ENCODE measurements at regions not wholly inside any gene's neighbourhood (a gene's known extent, or its start where the extent isn't known, plus 50 kb on each side); places are given as distances from the start of the nearest gene placed in this dataset.

GRCh38 chr9:99713838-99714306 lies 107.8 kb upstream of the NR4A3 start:
- DNase-seq (ENCODE audit: low spot score) = no peak

GRCh38 chr9:99718631-99719030 lies 103.1 kb upstream of the NR4A3 start:
- no peak for DNase-seq (ENCODE audit: low spot score)

GRCh38 chr9:99720455-99721050 lies 101.1 kb upstream of the NR4A3 start:
- DNase-seq (ENCODE audit: low spot score) = no peak

GRCh38 chr9:99721898-99722297 lies 99.8 kb upstream of the NR4A3 start:
- no peak for DNase-seq (ENCODE audit: low spot score)

GRCh38 chr9:99722877-99723276 lies 98.8 kb upstream of the NR4A3 start:
- no peak for DNase-seq (ENCODE audit: low spot score)

GRCh38 chr9:99724640-99725039 lies 97.0 kb upstream of the NR4A3 start:
- no peak for DNase-seq (ENCODE audit: low spot score)

GRCh38 chr9:99725852-99726251 lies 95.8 kb upstream of the NR4A3 start:
- DNase-seq (ENCODE audit: low spot score) = no peak

GRCh38 chr9:99726758-99727157 lies 94.9 kb upstream of the NR4A3 start:
- no peak for DNase-seq (ENCODE audit: low spot score)

- DNase-seq (ENCODE audit: low spot score) = no peak
Measured at GRCh38 chr9:99730062-99730461, 91.6 kb upstream of the NR4A3 start.

GRCh38 chr9:99731950-99732349 lies 89.7 kb upstream of the NR4A3 start:
- no peak for DNase-seq (ENCODE audit: low spot score)

GRCh38 chr9:99732715-99733114 lies 89.0 kb upstream of the NR4A3 start:
- DNase-seq (ENCODE audit: low spot score) = no peak

- no peak for DNase-seq (ENCODE audit: low spot score)
Measured at GRCh38 chr9:99735041-99735440, 86.6 kb upstream of the NR4A3 start.

- DNase-seq (ENCODE audit: low spot score) = no peak
Measured at GRCh38 chr9:99736291-99736690, 85.4 kb upstream of the NR4A3 start.

- DNase-seq (ENCODE audit: low spot score) = no peak
Measured at GRCh38 chr9:99737649-99738048, 84.0 kb upstream of the NR4A3 start.

- DNase-seq (ENCODE audit: low spot score) = no peak
Measured at GRCh38 chr9:99743006-99743405, 78.7 kb upstream of the NR4A3 start.

GRCh38 chr9:99743455-99743854 lies 78.2 kb upstream of the NR4A3 start:
- DNase-seq (ENCODE audit: low spot score) = no peak

- DNase-seq (ENCODE audit: low spot score) = no peak
Measured at GRCh38 chr9:99744132-99744531, 77.6 kb upstream of the NR4A3 start.

- DNase-seq (ENCODE audit: low spot score) = no peak
Measured at GRCh38 chr9:99745085-99745484, 76.6 kb upstream of the NR4A3 start.

GRCh38 chr9:99746406-99746805 lies 75.3 kb upstream of the NR4A3 start:
- no peak for DNase-seq (ENCODE audit: low spot score)

- DNase-seq (ENCODE audit: low spot score) = no peak
Measured at GRCh38 chr9:99748266-99748665, 73.4 kb upstream of the NR4A3 start.

- DNase-seq (ENCODE audit: low spot score) = no peak
Measured at GRCh38 chr9:99748676-99749075, 73.0 kb upstream of the NR4A3 start.

- DNase-seq (ENCODE audit: low spot score) = no peak
Measured at GRCh38 chr9:99749641-99750040, 72.0 kb upstream of the NR4A3 start.

GRCh38 chr9:99750526-99750925 lies 71.2 kb upstream of the NR4A3 start:
- DNase-seq (ENCODE audit: low spot score) = no peak

GRCh38 chr9:99752417-99753109 lies 69.1 kb upstream of the NR4A3 start:
- DNase-seq (ENCODE audit: low spot score) = no peak

All from SW480 (cell line).